ENCODE measurements at regions not wholly inside any gene's neighbourhood (a gene's known extent, or its start where the extent isn't known, plus 50 kb on each side); places are given as distances from the start of the nearest gene placed in this dataset.

DNA sequence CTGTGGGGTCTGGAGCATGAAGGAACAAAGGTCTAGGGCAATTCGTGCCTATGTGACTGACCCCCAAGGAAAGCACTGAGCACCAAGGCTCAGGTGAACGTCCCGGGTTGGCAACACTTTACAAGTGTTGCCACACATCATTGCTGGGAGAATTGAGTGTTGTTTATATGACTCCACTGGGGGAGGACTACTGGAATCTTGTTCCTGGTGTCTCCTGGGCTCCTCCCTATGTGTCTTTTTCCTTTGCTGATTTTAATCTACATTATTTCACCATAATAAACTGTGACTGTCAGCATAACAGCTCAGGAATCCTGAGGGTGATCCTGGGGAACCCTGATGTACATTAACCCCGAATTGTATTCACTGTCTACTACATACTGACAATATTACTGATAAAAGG, 207.7 kb upstream of the BMP2 start:
- H3K9ac ChIP-seq (ENCODE audit: low read length): no peak overlapping the region

DNA sequence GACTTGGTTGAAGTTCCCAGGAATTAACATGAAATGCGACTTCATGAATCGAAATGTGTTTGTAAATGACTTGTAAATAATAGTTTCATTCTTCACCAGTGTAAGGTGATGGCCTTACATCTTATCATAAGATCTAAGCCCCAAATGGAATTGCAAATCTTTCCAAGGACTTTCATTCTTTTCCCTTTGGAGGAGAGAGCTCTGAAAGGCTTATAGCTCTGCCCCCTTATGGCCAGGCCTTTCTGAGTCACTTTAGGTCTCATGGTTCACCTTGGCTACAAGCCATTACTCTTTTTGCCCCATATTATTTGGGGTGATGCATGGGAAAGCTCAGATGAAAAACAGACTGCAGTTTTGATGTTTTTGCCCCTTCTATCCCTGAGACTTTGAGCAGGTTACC, 209.1 kb upstream of the BMP2 start:
- H3K9ac ChIP-seq (ENCODE audit: low read length): no peak overlapping the region
- H3K4me3 ChIP-seq (ENCODE audit: low read length): no peak overlapping the region
- H3K27me3 ChIP-seq (ENCODE audit: control insufficient read depth, insufficient read depth, low read length): no peaks in the 10 kb centered on the region
- no peaks in the 10 kb centered on the region for H3K36me3 ChIP-seq (ENCODE audit: control insufficient read depth, insufficient read depth, low read length)
- H3K27ac ChIP-seq (ENCODE audit: low read depth, low read length): no peak overlapping the region
- no peaks in the 10 kb centered on the region for H3K4me1 ChIP-seq (ENCODE audit: control insufficient read depth, insufficient read depth, low read length)

More for the DNA sequence above, 207.7 kb upstream of the BMP2 start:
- no peaks in the 10 kb centered on the region for H3K4me1 ChIP-seq (ENCODE audit: control insufficient read depth, insufficient read depth, low read length)
- no peaks in the 10 kb centered on the region for H3K27me3 ChIP-seq (ENCODE audit: control insufficient read depth, insufficient read depth, low read length)
- no peak overlapping the region for H3K4me3 ChIP-seq (ENCODE audit: low read length)
- no peak overlapping the region for H3K27ac ChIP-seq (ENCODE audit: low read depth, low read length)
- no peaks in the 10 kb centered on the region for H3K36me3 ChIP-seq (ENCODE audit: control insufficient read depth, insufficient read depth, low read length)

DNA sequence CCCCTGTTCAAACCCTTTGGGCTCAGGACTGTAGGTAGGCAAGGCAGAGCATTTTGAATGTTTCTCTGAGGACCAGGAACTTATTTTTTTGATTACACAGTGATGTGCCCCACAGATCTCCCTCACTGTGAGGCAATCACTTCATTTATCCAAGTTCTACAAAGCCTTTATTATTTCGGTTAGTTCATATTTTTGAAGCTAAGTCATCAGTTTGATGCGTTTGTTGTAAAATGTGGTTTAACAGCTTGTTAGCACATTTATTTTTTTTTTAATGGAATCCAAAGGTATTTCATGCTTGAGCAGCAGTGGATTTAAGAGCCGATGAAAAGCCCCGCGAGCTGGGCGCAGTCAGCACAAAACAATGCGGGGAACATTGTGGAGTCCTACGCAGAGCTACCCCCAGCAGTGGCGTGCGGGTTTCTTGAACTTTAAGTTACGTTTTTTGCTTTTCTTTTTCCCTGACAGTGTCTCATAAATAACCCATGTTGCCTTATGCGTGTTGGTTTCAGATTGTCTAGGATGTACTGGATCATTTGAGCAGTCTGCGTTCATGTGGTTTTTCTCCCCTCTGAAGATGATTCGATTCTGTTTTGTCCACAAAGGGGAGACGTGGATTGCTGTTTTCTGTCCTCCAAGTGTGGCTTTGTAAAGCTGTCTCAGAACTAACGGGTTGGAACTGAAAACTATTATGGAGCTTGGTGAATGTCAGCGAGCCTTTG, 233.6 kb upstream of the BMP2 start:
- Histone ChIP-seq H3K9ac (ENCODE audit: low read length) (no peak overlapping the region), H3K4me1 (ENCODE audit: control insufficient read depth, insufficient read depth, low read length) (no peaks in the 10 kb centered on the region), H3K36me3 (ENCODE audit: control insufficient read depth, insufficient read depth, low read length) (no peaks in the 10 kb centered on the region), H3K27ac (ENCODE audit: low read depth, low read length) (no peak overlapping the region), H3K27me3 (ENCODE audit: control insufficient read depth, insufficient read depth, low read length) (no peaks in the 10 kb centered on the region), H3K4me3 (ENCODE audit: low read length) (no peak overlapping the region)

DNA sequence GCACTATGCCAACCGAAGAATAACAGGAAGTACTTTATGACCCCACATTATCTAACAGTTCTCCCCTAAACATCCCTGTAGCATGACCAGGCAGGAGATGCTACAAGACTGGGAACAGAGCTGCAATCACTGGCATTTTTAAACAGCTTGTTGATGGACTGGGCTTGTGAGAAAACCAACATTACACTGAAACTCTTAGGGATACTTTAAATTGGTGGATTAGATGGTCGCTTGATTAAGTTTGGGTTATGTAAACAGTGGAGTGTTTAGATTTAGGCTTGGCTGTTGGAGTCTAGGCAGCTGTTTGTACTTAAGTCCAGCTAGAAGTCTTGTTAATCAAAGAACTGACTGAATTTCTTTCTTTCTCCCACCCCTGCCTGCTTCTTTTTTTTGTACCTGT, 234.1 kb upstream of the BMP2 start:
- H3K27me3 ChIP-seq (ENCODE audit: control insufficient read depth, insufficient read depth, low read length): no peaks in the 10 kb centered on the region
- no peak overlapping the region for H3K9ac ChIP-seq (ENCODE audit: low read length)
- no peaks in the 10 kb centered on the region for H3K36me3 ChIP-seq (ENCODE audit: control insufficient read depth, insufficient read depth, low read length)
- no peak overlapping the region for H3K4me3 ChIP-seq (ENCODE audit: low read length)
- H3K27ac ChIP-seq (ENCODE audit: low read depth, low read length): no peak overlapping the region
- no peaks in the 10 kb centered on the region for H3K4me1 ChIP-seq (ENCODE audit: control insufficient read depth, insufficient read depth, low read length)

DNA sequence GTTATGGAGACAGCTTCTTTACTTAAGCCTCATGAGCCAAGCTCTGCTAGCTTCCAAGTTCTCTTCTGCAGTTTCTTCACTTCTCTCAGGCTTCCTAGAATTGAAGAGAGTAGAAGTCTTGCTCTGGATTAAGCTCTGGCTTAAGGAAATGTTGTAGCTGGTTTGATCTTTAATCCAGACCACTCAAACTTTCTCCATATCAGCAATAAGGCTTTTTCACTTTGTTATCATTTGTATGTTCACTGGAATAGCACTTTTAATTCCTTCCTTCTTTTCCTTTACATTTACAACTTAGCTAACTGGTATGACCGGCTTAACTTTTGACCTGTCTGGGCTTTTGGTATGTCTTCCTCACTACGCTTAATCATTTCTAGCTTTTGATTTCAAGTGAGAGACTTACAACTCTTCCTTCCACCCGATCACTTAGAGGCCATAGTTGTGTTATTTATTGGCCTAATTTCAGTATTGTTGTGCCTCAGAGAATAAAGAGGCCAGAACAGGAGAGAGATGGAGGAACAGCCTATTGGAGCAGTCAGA, 236.6 kb upstream of the BMP2 start:
- no peaks in the 10 kb centered on the region for H3K4me1 ChIP-seq (ENCODE audit: control insufficient read depth, insufficient read depth, low read length)

DNA sequence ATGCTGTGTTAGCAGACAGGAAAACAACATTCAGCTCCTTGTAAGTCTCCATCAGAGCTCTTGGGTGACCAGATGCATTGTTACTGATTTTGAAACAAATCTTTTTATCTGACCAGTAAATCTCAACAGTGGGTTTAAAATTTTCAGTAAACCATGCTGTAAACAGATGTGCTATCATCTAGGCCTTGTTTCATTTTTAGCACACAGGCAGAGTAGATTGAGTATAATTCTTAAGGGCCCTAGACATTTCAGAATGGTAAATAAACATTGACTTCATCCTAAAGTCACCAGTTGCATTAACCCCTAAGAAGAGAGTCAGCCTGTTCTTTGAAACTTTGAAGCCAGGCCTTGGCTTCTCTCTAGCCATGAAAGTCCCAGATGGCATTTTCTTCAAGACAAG, 237.2 kb upstream of the BMP2 start:
- Histone ChIP-seq H3K27me3 (ENCODE audit: control insufficient read depth, insufficient read depth, low read length) (no peaks in the 10 kb centered on the region), H3K36me3 (ENCODE audit: control insufficient read depth, insufficient read depth, low read length) (no peaks in the 10 kb centered on the region)

More for the DNA sequence above, 236.6 kb upstream of the BMP2 start:
- Histone ChIP-seq H3K27ac (ENCODE audit: low read depth, low read length) (no peak overlapping the region), H3K36me3 (ENCODE audit: control insufficient read depth, insufficient read depth, low read length) (no peaks in the 10 kb centered on the region), H3K4me3 (ENCODE audit: low read length) (no peak overlapping the region), H3K9ac (ENCODE audit: low read length) (no peak overlapping the region), H3K27me3 (ENCODE audit: control insufficient read depth, insufficient read depth, low read length) (no peaks in the 10 kb centered on the region)

DNA sequence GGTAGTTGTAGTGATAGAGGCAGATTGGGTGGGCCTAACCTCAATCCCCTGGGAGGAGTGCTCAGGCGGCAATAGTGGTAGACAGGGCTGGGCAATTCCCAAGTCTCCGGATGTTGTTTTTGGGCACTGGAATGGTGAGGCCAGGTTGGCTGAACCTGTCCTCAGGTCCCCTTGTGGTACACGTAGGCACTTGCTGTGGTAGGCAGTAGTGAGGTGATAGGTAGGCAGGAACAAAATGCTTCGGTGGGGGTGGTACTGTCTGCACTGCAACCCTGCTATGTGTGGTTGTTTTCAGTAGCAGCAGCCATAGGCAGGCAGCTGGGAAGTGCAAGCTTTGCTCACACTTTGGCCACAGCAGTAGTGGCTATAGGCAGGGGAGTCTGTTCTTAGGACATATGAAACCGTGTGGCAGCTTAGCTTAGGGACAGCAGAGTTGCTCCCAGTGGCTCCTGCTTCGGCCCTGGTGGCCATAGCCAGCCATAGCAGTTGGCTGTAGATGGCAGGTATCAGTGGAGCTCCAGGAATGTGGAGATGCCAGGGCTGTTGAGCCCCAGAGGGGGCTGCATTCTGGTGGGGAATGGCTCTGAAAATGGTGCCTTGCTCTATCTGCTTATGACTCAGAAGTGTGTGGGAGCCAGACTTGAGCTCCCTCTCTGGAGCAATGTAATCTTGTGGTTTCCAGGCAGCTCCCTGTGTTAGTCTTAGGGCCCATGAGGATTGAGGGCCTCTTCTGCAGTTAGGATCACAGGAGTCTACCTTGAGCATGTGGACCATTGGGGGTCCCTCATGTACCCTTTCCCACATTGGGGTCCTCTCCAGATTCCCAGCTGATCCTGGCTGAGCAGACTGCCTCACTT, 241.8 kb upstream of the BMP2 start:
- H3K36me3 ChIP-seq (ENCODE audit: control insufficient read depth, insufficient read depth, low read length): no peaks in the 10 kb centered on the region
- H3K9ac ChIP-seq (ENCODE audit: low read length): no peak overlapping the region
- no peak overlapping the region for H3K4me3 ChIP-seq (ENCODE audit: low read length)
- no peaks in the 10 kb centered on the region for H3K4me1 ChIP-seq (ENCODE audit: control insufficient read depth, insufficient read depth, low read length)
- H3K27me3 ChIP-seq (ENCODE audit: control insufficient read depth, insufficient read depth, low read length): no peaks in the 10 kb centered on the region
- no peak overlapping the region for H3K27ac ChIP-seq (ENCODE audit: low read depth, low read length)

More for the DNA sequence above, 237.2 kb upstream of the BMP2 start:
- Histone ChIP-seq H3K9ac (ENCODE audit: low read length) (no peak overlapping the region), H3K4me3 (ENCODE audit: low read length) (no peak overlapping the region), H3K4me1 (ENCODE audit: control insufficient read depth, insufficient read depth, low read length) (no peaks in the 10 kb centered on the region), H3K27ac (ENCODE audit: low read depth, low read length) (no peak overlapping the region)

DNA sequence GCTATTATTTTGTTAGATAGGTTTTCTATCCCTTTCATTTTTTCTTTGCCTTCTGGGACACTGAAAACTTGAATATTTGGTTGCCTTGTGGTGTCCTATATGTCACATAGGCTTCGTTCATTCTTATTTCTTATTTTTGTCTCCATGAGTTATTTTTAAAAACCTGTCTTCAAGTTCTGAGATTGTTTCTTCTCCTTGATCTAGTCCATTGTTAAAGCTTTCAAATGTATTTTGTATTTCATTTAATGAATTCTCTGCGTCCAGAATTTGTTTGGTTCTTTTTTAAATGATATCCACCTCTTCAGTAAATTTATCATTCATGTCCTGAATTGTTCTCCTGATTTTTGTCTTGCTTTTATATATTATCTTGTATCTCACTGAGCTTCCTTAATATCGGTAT, 243.2 kb upstream of the BMP2 start:
- Histone ChIP-seq H3K27ac (ENCODE audit: low read depth, low read length) (no peak overlapping the region), H3K4me3 (ENCODE audit: low read length) (no peak overlapping the region), H3K27me3 (ENCODE audit: control insufficient read depth, insufficient read depth, low read length) (no peaks in the 10 kb centered on the region), H3K4me1 (ENCODE audit: control insufficient read depth, insufficient read depth, low read length) (no peaks in the 10 kb centered on the region), H3K36me3 (ENCODE audit: control insufficient read depth, insufficient read depth, low read length) (no peaks in the 10 kb centered on the region), H3K9ac (ENCODE audit: low read length) (no peak overlapping the region)

DNA sequence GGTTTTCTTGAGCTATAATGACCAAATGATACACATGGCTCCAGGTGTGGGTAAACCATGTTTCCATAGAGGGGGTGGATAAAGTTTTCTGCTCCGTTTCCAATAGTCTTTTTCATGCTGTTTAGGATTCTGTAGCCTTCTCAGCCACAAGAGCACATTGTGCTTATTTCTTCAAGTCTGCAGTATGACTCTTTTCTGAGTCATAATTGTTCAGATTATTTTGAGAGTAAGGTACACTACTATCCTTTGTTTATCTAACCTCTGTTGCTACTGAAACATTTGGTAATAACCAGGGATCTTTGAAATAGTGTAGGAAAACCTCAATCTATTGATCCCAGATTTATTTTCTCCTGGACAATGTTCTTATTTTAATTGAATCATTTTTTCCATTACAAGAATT, 247.9 kb upstream of the BMP2 start:
- Histone ChIP-seq H3K27me3 (ENCODE audit: control insufficient read depth, insufficient read depth, low read length) (no peaks in the 10 kb centered on the region), H3K9ac (ENCODE audit: low read length) (no peak overlapping the region), H3K4me3 (ENCODE audit: low read length) (no peak overlapping the region), H3K27ac (ENCODE audit: low read depth, low read length) (no peak overlapping the region), H3K4me1 (ENCODE audit: control insufficient read depth, insufficient read depth, low read length) (no peaks in the 10 kb centered on the region), H3K36me3 (ENCODE audit: control insufficient read depth, insufficient read depth, low read length) (no peaks in the 10 kb centered on the region)

DNA sequence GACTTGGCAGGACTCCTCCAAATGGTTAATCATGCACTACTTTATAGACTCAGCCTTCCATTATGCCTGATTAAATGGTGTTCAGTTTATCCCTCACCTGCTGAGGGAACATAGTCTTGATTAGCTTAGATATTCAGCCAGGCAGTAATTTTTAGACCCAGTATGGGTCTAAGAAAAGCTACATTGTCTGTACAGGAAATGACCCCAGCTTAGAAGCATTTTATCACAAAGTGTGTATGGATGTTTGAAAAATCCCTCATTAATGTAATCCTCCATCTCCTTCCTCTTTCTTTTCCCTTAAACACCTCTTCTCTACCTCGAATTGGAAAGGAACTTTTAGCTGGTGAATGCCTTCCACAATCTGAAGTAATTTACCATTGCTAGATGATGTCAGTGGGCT, 252.2 kb upstream of the BMP2 start:
- H3K27me3 ChIP-seq (ENCODE audit: control insufficient read depth, insufficient read depth, low read length): no peaks in the 10 kb centered on the region
- H3K4me1 ChIP-seq (ENCODE audit: control insufficient read depth, insufficient read depth, low read length): no peaks in the 10 kb centered on the region
- no peak overlapping the region for H3K4me3 ChIP-seq (ENCODE audit: low read length)
- no peaks in the 10 kb centered on the region for H3K36me3 ChIP-seq (ENCODE audit: control insufficient read depth, insufficient read depth, low read length)
- H3K27ac ChIP-seq (ENCODE audit: low read depth, low read length): no peak overlapping the region
- no peak overlapping the region for H3K9ac ChIP-seq (ENCODE audit: low read length)

DNA sequence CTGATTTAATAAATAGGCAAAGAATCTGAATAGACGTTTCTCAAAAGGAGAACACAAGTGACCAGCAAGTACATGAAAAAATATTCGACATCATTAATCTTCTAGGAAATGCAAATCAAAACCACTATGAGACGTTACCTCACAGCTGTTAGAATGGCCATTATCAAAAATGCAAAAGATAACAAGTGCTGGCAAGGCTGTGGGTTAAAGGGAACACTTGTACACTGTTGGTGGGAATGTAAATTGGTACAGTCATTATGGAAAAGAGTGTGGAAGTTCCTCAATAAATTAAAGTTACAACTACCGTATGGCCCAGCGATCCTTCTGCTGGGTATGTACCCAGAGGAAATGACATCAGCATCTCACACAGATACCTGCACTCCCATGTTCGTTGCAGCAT, 253.9 kb upstream of the BMP2 start:
- no peak overlapping the region for H3K4me3 ChIP-seq (ENCODE audit: low read length)

DNA sequence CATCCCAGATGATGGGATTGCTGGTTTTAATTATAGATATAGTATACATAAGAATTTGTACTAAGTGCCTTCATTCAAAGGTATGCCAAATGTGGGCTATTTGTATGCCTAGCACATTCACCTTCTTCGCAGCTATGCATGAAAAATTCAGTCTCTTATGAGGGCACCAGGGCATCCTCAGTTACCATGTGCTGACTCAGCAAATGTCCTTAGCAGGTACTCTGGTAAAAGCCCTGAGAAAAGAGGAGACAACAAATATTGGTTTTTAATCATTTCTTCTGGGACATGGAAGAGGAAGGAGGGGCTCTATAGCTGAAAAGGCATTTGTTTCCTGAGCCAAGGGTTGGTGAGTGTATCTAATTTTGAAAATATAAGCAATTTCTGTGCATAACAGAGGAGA, 258.1 kb upstream of the BMP2 start:
- Histone ChIP-seq H3K4me1 (ENCODE audit: control insufficient read depth, insufficient read depth, low read length) (no peaks in the 10 kb centered on the region), H3K36me3 (ENCODE audit: control insufficient read depth, insufficient read depth, low read length) (no peaks in the 10 kb centered on the region), H3K27ac (ENCODE audit: low read depth, low read length) (no peak overlapping the region), H3K27me3 (ENCODE audit: control insufficient read depth, insufficient read depth, low read length) (no peaks in the 10 kb centered on the region), H3K4me3 (ENCODE audit: low read length) (no peak overlapping the region), H3K9ac (ENCODE audit: low read length) (no peak overlapping the region)

More for the DNA sequence above, 253.9 kb upstream of the BMP2 start:
- Histone ChIP-seq H3K27ac (ENCODE audit: low read depth, low read length) (no peak overlapping the region), H3K36me3 (ENCODE audit: control insufficient read depth, insufficient read depth, low read length) (no peaks in the 10 kb centered on the region), H3K9ac (ENCODE audit: low read length) (no peak overlapping the region), H3K4me1 (ENCODE audit: control insufficient read depth, insufficient read depth, low read length) (no peaks in the 10 kb centered on the region), H3K27me3 (ENCODE audit: control insufficient read depth, insufficient read depth, low read length) (no peaks in the 10 kb centered on the region)

Data from rectal smooth muscle tissue (tissue), 1 donor.